NCI-H1694 (cell line): ENCODE measurements at regions not wholly inside any gene's neighbourhood (a gene's known extent, or its start where the extent isn't known, plus 50 kb on each side); places are given as distances from the start of the nearest gene placed in this dataset.

ENCODE experiments used
- DNase-seq: peaks from one replicate; lab custom pipeline; 2025; lab: John Stamatoyannopoulos, UW

GRCh38 chr15:62610265-62610869 lies 432.2 kb upstream of the TPM1 start:
- DNase-seq: no peak

GRCh38 chr15:62611002-62611401 lies 431.5 kb upstream of the TPM1 start:
- no peak for DNase-seq

- DNase-seq: no peak
Measured at GRCh38 chr15:62612183-62612733, 430.3 kb upstream of the TPM1 start.

- DNase-seq: no peak
Measured at GRCh38 chr15:62612771-62613170, 429.8 kb upstream of the TPM1 start.

- DNase-seq: no peak
Measured at GRCh38 chr15:62616746-62617145, 425.8 kb upstream of the TPM1 start.

- DNase-seq: no peak
Measured at GRCh38 chr15:62617741-62618140, 424.8 kb upstream of the TPM1 start.

GRCh38 chr15:62618432-62618831 lies 424.1 kb upstream of the TPM1 start:
- DNase-seq: no peak

GRCh38 chr15:62618846-62619504 lies 423.6 kb upstream of the TPM1 start:
- no peak for DNase-seq

- no peak for DNase-seq
Measured at GRCh38 chr15:62619526-62619925, 423.0 kb upstream of the TPM1 start.

- no peak for DNase-seq
Measured at GRCh38 chr15:62622775-62623174, 419.8 kb upstream of the TPM1 start.

GRCh38 chr15:62624547-62625378 lies 417.8 kb upstream of the TPM1 start:
- no peak for DNase-seq

- peak; percentile 5 for DNase-seq
Measured at GRCh38 chr15:62625429-62626033, 417.0 kb upstream of the TPM1 start.

- DNase-seq: no peak
Measured at GRCh38 chr15:62626903-62627302, 415.6 kb upstream of the TPM1 start.

- no peak for DNase-seq
Measured at GRCh38 chr15:62631076-62631724, 411.3 kb upstream of the TPM1 start.

- no peak for DNase-seq
Measured at GRCh38 chr15:62636823-62637573, 405.5 kb upstream of the TPM1 start.

GRCh38 chr15:62637574-62637897 lies 405.0 kb upstream of the TPM1 start:
- DNase-seq: no peak

- no peak for DNase-seq
Measured at GRCh38 chr15:62637950-62638619, 404.5 kb upstream of the TPM1 start.

GRCh38 chr15:62639432-62639831 lies 403.1 kb upstream of the TPM1 start:
- no peak for DNase-seq

- DNase-seq: no peak
Measured at GRCh38 chr15:62639906-62640605, 402.5 kb upstream of the TPM1 start.

- DNase-seq: no peak
Measured at GRCh38 chr15:62641825-62642224, 400.7 kb upstream of the TPM1 start.
